Panc1 (cell line): ENCODE measurements at regions not wholly inside any gene's neighbourhood (a gene's known extent, or its start where the extent isn't known, plus 50 kb on each side); places are given as distances from the start of the nearest gene placed in this dataset.

ENCODE experiments used
- CTCF ChIP-seq: fragments of 450-650 bp; IDR thresholded peaks from 2 replicates; pipeline ENCODE4 v1.5.1; 2017; ENCODE audit warnings: mild to moderate bottlenecking
- REST ChIP-seq, 2 experiments: IDR thresholded peaks; 2 replicates each; pipeline ENCODE4 v1.6.1; 2011 to 2012; ENCODE audit warnings: low read depth in 2 of 2, control low read depth in 1 of 2, low read length in 1 of 2, mild to moderate bottlenecking in 1 of 2, moderate library complexity in 1 of 2; ENCODE audit not compliant: insufficient read depth in 1 of 2

- no peak for TF ChIP-seq CTCF
- TF ChIP-seq REST (IDR thresholded peaks at IDR 0.05; ENCODE audit: insufficient read depth in 1 of 2, low read depth in 2 of 2, low read length in 1 of 2), result no peak
Measured at GRCh38 chr4:11821772-11822430, 393.2 kb upstream of the HS3ST1 start.
